Body of pancreas (tissue), 4 donors: ENCODE measurements at regions not wholly inside any gene's neighbourhood (a gene's known extent, or its start where the extent isn't known, plus 50 kb on each side); places are given as distances from the start of the nearest gene placed in this dataset.

Experiments used
- ATAC-seq: fragments of 150-250 bp; one replicate; pipeline ENCODE4 v1.9.1; 2016
- DNase-seq, 4 donors: peaks; one replicate each; pipeline ENCODE4 v3.0.0-alpha.2; 2019
- H3K27ac ChIP-seq, 4 donors: fragments of 200-600 bp; sonication (generic); 1 replicate in 3 of 4; 2 replicates in 1 of 4; pipeline versions ENCODE4 v1.5.1 to v1.6.1; 2016 to 2019; ENCODE audit warnings: mild to moderate bottlenecking in 1 of 4, mixed read lengths in 1 of 4, moderate library complexity in 1 of 4
- H3K27me3 ChIP-seq, 2 donors: fragments of 200-600 bp; sonication (generic); one replicate each; pipeline ENCODE4 v1.6.0; 2016; ENCODE audit warnings: mild to moderate bottlenecking in 1 of 2
- H3K36me3 ChIP-seq, 2 donors: fragments of 200-600 bp; sonication (generic); replicated peaks in 1 of 2; 2 replicates each; pipeline ENCODE4 v1.5.1; 2016; ENCODE audit warnings: low read depth in 2 of 2; ENCODE audit not compliant: insufficient read depth in 1 of 2
- H3K4me1 ChIP-seq: fragments of 200-600 bp; sonication (generic); one replicate; pipeline ENCODE4 v1.6.0; 2016
- H3K4me3 ChIP-seq, 2 donors: fragments of 200-600 bp; sonication (generic); 1 replicate in 1 of 2; 2 replicates in 1 of 2; pipeline ENCODE4 v1.5.1; 2016 to 2019
- H3K9me3 ChIP-seq, 3 donors: fragments of 200-600 bp; sonication (generic); 1 replicate in 2 of 3; 2 replicates in 1 of 3; pipeline ENCODE4 v1.5.1; 2016
- POLR2A ChIP-seq, 3 donors: fragments of 450-650 bp; IDR thresholded peaks; one replicate each; pipeline ENCODE4 v1.6.1; 2016; ENCODE audit warnings: antibody characterized with exemption in 3 of 3, mild to moderate bottlenecking in 2 of 3
- WGBS, 2 donors: methylation state at CpG; one replicate each; pipeline ENCODE4 v1.1.5; 2017; 5-methylcytosine and 5-hydroxymethylcytosine counted together
- intact Hi-C: fragments of 100-400 bp; cut with DNase I; formaldehyde crosslinking; loops from one replicate; pipeline ENCODE4 v1.15.1; 2023
- TF ChIP-seq, protein P1 (sequence below), 7 experiments: fragments of 450-650 bp in 4 of 7; fragments of 200-600 bp in 3 of 7; sonication (generic) in 3 of 7; IDR thresholded peaks; one replicate each; pipeline ENCODE4 v1.5.1; 2016 to 2019; ENCODE audit warnings: antibody characterized with exemption in 7 of 7

DNA sequence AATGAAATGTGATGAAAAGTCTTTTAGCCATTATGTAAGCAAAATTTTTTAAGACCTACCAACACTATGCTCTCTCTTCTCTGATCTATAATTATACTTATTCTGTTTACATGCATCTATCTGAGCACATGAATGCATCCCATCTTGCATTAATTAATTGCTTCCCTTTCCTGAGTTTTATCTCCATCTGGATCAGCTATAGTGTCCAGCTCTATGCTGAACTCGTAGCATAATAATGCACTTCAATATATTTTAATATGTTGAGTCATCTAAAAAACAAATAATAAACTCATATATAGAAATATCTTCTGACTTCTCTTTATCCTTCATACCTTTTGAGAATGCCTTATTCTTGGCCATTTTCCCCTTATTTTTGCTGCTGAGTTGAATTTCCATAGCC, 1097.8 kb downstream of the TTLL7 start:
- no peak overlapping the region for H3K27ac ChIP-seq
- no peak for TF ChIP-seq POLR2A (IDR thresholded peaks at IDR 0.05)
- TF ChIP-seq, protein P1, sequence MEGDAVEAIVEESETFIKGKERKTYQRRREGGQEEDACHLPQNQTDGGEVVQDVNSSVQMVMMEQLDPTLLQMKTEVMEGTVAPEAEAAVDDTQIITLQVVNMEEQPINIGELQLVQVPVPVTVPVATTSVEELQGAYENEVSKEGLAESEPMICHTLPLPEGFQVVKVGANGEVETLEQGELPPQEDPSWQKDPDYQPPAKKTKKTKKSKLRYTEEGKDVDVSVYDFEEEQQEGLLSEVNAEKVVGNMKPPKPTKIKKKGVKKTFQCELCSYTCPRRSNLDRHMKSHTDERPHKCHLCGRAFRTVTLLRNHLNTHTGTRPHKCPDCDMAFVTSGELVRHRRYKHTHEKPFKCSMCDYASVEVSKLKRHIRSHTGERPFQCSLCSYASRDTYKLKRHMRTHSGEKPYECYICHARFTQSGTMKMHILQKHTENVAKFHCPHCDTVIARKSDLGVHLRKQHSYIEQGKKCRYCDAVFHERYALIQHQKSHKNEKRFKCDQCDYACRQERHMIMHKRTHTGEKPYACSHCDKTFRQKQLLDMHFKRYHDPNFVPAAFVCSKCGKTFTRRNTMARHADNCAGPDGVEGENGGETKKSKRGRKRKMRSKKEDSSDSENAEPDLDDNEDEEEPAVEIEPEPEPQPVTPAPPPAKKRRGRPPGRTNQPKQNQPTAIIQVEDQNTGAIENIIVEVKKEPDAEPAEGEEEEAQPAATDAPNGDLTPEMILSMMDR (IDR thresholded peaks at IDR 0.05): no peak
- ATAC-seq: no peak
- H3K36me3 ChIP-seq: no peaks in the 10 kb centered on the region
- no peak for DNase-seq
- H3K4me3 ChIP-seq: no peak overlapping the region
- H3K4me1 ChIP-seq: no peaks in the 10 kb centered on the region
- 76 to 81% methylated on average over 1 of the region's 1 CpG for WGBS, 2 donors
- intact Hi-C loops: no loop called here
- no peaks in the 10 kb centered on the region for H3K9me3 ChIP-seq
- no peaks in the 10 kb centered on the region for H3K27me3 ChIP-seq

DNA sequence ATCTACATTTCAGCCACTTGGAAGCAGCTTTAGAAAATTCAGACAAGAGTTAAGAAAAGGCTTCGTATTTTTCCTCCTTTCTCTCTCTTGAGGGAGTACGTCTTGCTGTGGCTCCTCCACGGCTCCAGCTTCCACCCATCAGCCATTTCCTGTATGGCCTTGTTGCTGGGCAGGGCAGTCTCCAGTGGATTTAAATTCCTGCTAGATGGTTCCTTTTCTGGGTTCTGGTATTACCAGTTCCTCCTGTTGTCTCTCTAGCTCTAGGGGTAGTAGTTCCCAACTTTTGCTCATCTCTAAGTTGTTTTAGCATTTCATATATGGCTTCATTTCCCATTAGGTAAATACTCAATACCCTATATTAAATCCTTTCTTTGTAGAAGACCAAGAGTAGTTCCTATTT, 1098.3 kb downstream of the ADGRL2 start:
- DNase-seq (no peak), ATAC-seq (no peak)
- WGBS, 2 donors: 78 to 85% methylated on average over 3 of the region's 3 CpGs
- Histone ChIP-seq H3K36me3 (no peaks in the 10 kb centered on the region), H3K27ac (no peak overlapping the region), H3K27me3 (no peaks in the 10 kb centered on the region), H3K4me3 (no peak overlapping the region), H3K4me1 (no peaks in the 10 kb centered on the region), H3K9me3 (no peaks in the 10 kb centered on the region)
- intact Hi-C loops: no loop called here
- TF ChIP-seq POLR2A (IDR thresholded peaks at IDR 0.05): no peak
- TF ChIP-seq, protein P1 (IDR thresholded peaks at IDR 0.05): no peak

- DNase-seq: no peak
- no peak overlapping the region for H3K27ac ChIP-seq
- H3K27me3 ChIP-seq: no peaks in the 10 kb centered on the region
- 31 to 41% methylated on average over 1 of the region's 1 CpG for WGBS, 2 donors
- TF ChIP-seq, protein P1 (IDR thresholded peaks at IDR 0.05): no peak
- no peak for TF ChIP-seq POLR2A (IDR thresholded peaks at IDR 0.05)
- intact Hi-C loops: no loop called here
- ATAC-seq: no peak
- H3K4me3 ChIP-seq: no peak overlapping the region
- H3K4me1 ChIP-seq: no peaks in the 10 kb centered on the region
- no peaks in the 10 kb centered on the region for H3K9me3 ChIP-seq
- no peaks in the 10 kb centered on the region for H3K36me3 ChIP-seq
Measured at GRCh38 chr1:82897549-82897948, 1096.8 kb downstream of the ADGRL2 start.

DNA sequence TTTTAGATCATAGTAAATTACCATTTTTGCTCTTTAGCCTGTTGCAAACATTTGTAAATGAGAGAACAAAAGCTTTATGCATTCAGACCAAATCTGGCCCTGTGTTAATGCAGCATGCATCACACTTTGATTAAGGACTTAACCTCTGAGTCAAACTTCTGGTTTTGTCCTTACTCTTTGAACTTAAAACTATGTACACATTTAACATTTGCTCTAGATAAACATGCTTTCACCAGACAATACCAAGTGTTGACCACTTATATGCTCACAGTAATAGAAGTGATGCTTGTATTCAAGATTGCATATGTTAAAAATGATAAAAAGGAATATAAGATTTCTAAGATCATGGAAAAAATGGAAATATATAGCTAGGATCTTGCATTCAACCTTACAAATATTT, 1095.3 kb downstream of the ADGRL2 start:
- H3K9me3 ChIP-seq: no peaks in the 10 kb centered on the region
- no peak overlapping the region for H3K4me3 ChIP-seq
- intact Hi-C loops: no loop called here
- no peaks in the 10 kb centered on the region for H3K27me3 ChIP-seq
- H3K36me3 ChIP-seq: no peaks in the 10 kb centered on the region
- H3K27ac ChIP-seq: no peak overlapping the region
- DNase-seq: no peak
- no peaks in the 10 kb centered on the region for H3K4me1 ChIP-seq
- TF ChIP-seq, protein P1 (IDR thresholded peaks at IDR 0.05): no peak
- TF ChIP-seq POLR2A (IDR thresholded peaks at IDR 0.05): no peak
- ATAC-seq: no peak

- WGBS, 2 donors: 80 to 92% methylated on average over 3 of the region's 3 CpGs
- Histone ChIP-seq H3K4me3 (no peak overlapping the region), H3K27me3 (no peaks in the 10 kb centered on the region), H3K27ac (no peak overlapping the region), H3K36me3 (no peaks in the 10 kb centered on the region), H3K9me3 (no peaks in the 10 kb centered on the region), H3K4me1 (no peaks in the 10 kb centered on the region)
- ATAC-seq (no peak), DNase-seq (no peak)
- intact Hi-C loops: no loop called here
- TF ChIP-seq, protein P1 (IDR thresholded peaks at IDR 0.05): no peak
- TF ChIP-seq POLR2A (IDR thresholded peaks at IDR 0.05): no peak
Measured at GRCh38 chr1:82894635-82895034, 1093.9 kb downstream of the ADGRL2 start.
